B cell (primary cell): ENCODE measurements at regions not wholly inside any gene's neighbourhood (a gene's known extent, or its start where the extent isn't known, plus 50 kb on each side); places are given as distances from the start of the nearest gene placed in this dataset.

Source experiments
- ATAC-seq: fragments of 200-7000 bp; cut with Tn5 transposase; one replicate; pipeline ENCODE4 v1.10.0; 2021; ENCODE audit warnings: low read depth, mild to moderate bottlenecking, moderate number of reproducible peaks, moderate library complexity
- CTCF ChIA-PET: fragments of 350-600 bp; sonication (Branson Sonifier 250); formaldehyde crosslinking; loops from one replicate; lab custom pipeline; 2021; ENCODE audit warnings: antibody characterized with exemption, inconsistent platforms; lab: Charles Lee
- POLR2A ChIA-PET: fragments of 350-600 bp; sonication (Branson Sonifier 250); formaldehyde crosslinking; loops from one replicate; lab custom pipeline; 2021; ENCODE audit warnings: antibody characterized with exemption; lab: Charles Lee
- DNase-seq: peaks from one replicate; pipeline ENCODE4 v3.0.0; 2013
- H2AFZ ChIP-seq: 2 replicates; pipeline ENCODE4 v1.6.1; 2012; ENCODE audit warnings: mild to moderate bottlenecking, low read depth, low read length; ENCODE audit not compliant: insufficient read depth, poor library complexity, severe bottlenecking
- H3K27ac ChIP-seq, 2 donors: 1 replicate in 1 of 2; 2 replicates in 1 of 2; pipeline ENCODE4 v1.5.1; 2012 to 2013; ENCODE audit warnings: low read length in 2 of 2, mild to moderate bottlenecking in 2 of 2, moderate library complexity in 1 of 2
- H3K27me3 ChIP-seq, 4 experiments: fragments of 200-600 bp in 1 of 4; sonication (generic) in 1 of 4; replicated peaks in 1 of 4; 1 replicate in 2 of 4; 2 replicates in 2 of 4; pipeline versions ENCODE4 v1.6.1 to v1.7.0; 2013 to 2016; ENCODE audit warnings: low read length in 3 of 4, mild to moderate bottlenecking in 2 of 4, mixed read lengths in 1 of 4, moderate library complexity in 1 of 4; ENCODE audit not compliant: insufficient read depth in 4 of 4, control insufficient read depth in 3 of 4; ENCODE audit errors: control extremely low read depth in 1 of 4
- H3K36me3 ChIP-seq, 2 experiments: replicated peaks in 1 of 2; 1 replicate in 1 of 2; 2 replicates in 1 of 2; pipeline versions ENCODE4 v1.6.1 to v1.7.1; 2013; ENCODE audit warnings: low read length in 1 of 2; ENCODE audit not compliant: insufficient read depth in 2 of 2, control insufficient read depth in 1 of 2; ENCODE audit errors: control extremely low read depth in 1 of 2, extremely low read depth in 1 of 2
- H3K4me1 ChIP-seq, 2 donors: fragments of 200-600 bp in 1 of 2; sonication (generic) in 1 of 2; 1 replicate in 1 of 2; 2 replicates in 1 of 2; pipeline versions ENCODE4 v1.5.1 to v1.6.1; 2013 to 2017; ENCODE audit warnings: low read length in 2 of 2; ENCODE audit not compliant: control insufficient read depth in 2 of 2, insufficient read depth in 2 of 2
- H3K4me2 ChIP-seq: replicated peaks from 2 replicates; pipeline ENCODE3; 2012; ENCODE audit warnings: mild to moderate bottlenecking, low read depth, low read length; ENCODE audit not compliant: poor library complexity, severe bottlenecking
- H3K4me3 ChIP-seq, 5 experiments: fragments of 200-600 bp in 1 of 5; sonication (generic) in 1 of 5; 1 replicate in 3 of 5; 2 replicates in 2 of 5; pipeline versions ENCODE4 v1.5.1 to v1.7.0; 2011 to 2016; ENCODE audit warnings: low read length in 4 of 5, mild to moderate bottlenecking in 4 of 5, low read depth in 2 of 5, control low read depth in 1 of 5, moderate library complexity in 1 of 5; ENCODE audit not compliant: insufficient read depth in 1 of 5; ENCODE audit errors: control extremely low read depth in 1 of 5, extremely low read depth in 1 of 5
- H3K79me2 ChIP-seq: fragments of 200-600 bp; sonication (generic); one replicate; pipeline ENCODE4 v1.6.0; 2016; ENCODE audit warnings: low read length; ENCODE audit not compliant: control insufficient read depth, insufficient read depth
- H3K9ac ChIP-seq: fragments of 200-600 bp; sonication (generic); 2 replicates; pipeline ENCODE4 v1.6.1; 2017; ENCODE audit warnings: mild to moderate bottlenecking, low read length, moderate library complexity
- H3K9me3 ChIP-seq, 3 donors: one replicate each; pipeline versions ENCODE4 v1.6.1 to v1.7.1; 2013; ENCODE audit warnings: low read length in 2 of 3; ENCODE audit not compliant: control insufficient read depth in 2 of 3, insufficient read depth in 1 of 3; ENCODE audit errors: control extremely low read depth in 1 of 3
- H4K20me1 ChIP-seq: 2 replicates; pipeline ENCODE4 v1.6.0; 2012; ENCODE audit warnings: mild to moderate bottlenecking, low read length; ENCODE audit not compliant: insufficient read depth, control insufficient read depth, poor library complexity, severe bottlenecking
- H3K27ac Mint-ChIP-seq: one replicate; pipeline ENCODE4 v1.8.0; 2021; ENCODE audit warnings: mixed read lengths
- H3K27me3 Mint-ChIP-seq: one replicate; pipeline ENCODE4 v1.8.0; 2021; ENCODE audit warnings: mixed read lengths
- H3K4me1 Mint-ChIP-seq: one replicate; pipeline ENCODE4 v1.8.0; 2021; ENCODE audit warnings: mixed read lengths
- H3K4me3 Mint-ChIP-seq: one replicate; pipeline ENCODE4 v1.8.0; 2021; ENCODE audit warnings: mixed read lengths
- H3K9me3 Mint-ChIP-seq: one replicate; pipeline ENCODE4 v1.8.0; 2022; ENCODE audit warnings: mixed read lengths; ENCODE audit not compliant: insufficient read depth
- EZH2 ChIP-seq: IDR thresholded peaks from 2 replicates; pipeline ENCODE4 v1.6.1; 2012; ENCODE audit warnings: borderline replicate concordance, low read depth, mild to moderate bottlenecking, moderate library complexity, low read length; ENCODE audit not compliant: insufficient read depth, poor library complexity, severe bottlenecking
- WGBS: methylation state at CpG from one replicate; pipeline ENCODE4 v1.1.5; 2013; ENCODE audit warnings: missing lambda C conversion rate; ENCODE audit not compliant: insufficient coverage; 5-methylcytosine and 5-hydroxymethylcytosine counted together
- intact Hi-C: fragments of 100-400 bp; cut with micrococcal nuclease; formaldehyde crosslinking; loops from one replicate; pipeline ENCODE4 v1.10.0; 2022
- TF ChIP-seq, protein P1 (sequence below): fragments of 200-600 bp; IDR thresholded peaks from one replicate; pipeline ENCODE4 v1.8.0; 2022; ENCODE audit warnings: antibody characterized with exemption, mild to moderate bottlenecking

GRCh38 chr13:91146601-91147000, 200.9 kb upstream of the MIR17HG start:
- no peaks in the 10 kb centered on the region for H3K9me3 Mint-ChIP-seq
- no peaks in the 10 kb centered on the region for H3K36me3 ChIP-seq
- H3K9me3 ChIP-seq: no peaks in the 10 kb centered on the region
- H3K4me3 ChIP-seq: no peak overlapping the region
- H3K27me3 Mint-ChIP-seq: peaks cover 8% of the 10 kb centered on the region
- no peak overlapping the region for H3K9ac ChIP-seq
- ChIA-PET CTCF (interaction anchor here (0.7 to 2.1 kb wide), 2 partner anchors 9 to 153 kb away, joined by 4 to 6 read pairs; no protein-coding TSS in a partner anchor), POLR2A (no interaction called here)
- no CpG with 5 or more reads among the region's 2 CpGs for WGBS
- H3K4me3 Mint-ChIP-seq: no peak overlapping the region
- no peak overlapping the region for H3K27ac Mint-ChIP-seq
- no peaks in the 10 kb centered on the region for H3K4me1 ChIP-seq
- DNase-seq (no peak), ATAC-seq (no peak)
- no peak overlapping the region for H3K27ac ChIP-seq
- H3K4me1 Mint-ChIP-seq: no peaks in the 10 kb centered on the region
- H3K27me3 ChIP-seq: no peaks in the 10 kb centered on the region
- intact Hi-C loops: no loop called here
- H4K20me1 ChIP-seq: no peaks in the 10 kb centered on the region
- TF ChIP-seq, protein P1, sequence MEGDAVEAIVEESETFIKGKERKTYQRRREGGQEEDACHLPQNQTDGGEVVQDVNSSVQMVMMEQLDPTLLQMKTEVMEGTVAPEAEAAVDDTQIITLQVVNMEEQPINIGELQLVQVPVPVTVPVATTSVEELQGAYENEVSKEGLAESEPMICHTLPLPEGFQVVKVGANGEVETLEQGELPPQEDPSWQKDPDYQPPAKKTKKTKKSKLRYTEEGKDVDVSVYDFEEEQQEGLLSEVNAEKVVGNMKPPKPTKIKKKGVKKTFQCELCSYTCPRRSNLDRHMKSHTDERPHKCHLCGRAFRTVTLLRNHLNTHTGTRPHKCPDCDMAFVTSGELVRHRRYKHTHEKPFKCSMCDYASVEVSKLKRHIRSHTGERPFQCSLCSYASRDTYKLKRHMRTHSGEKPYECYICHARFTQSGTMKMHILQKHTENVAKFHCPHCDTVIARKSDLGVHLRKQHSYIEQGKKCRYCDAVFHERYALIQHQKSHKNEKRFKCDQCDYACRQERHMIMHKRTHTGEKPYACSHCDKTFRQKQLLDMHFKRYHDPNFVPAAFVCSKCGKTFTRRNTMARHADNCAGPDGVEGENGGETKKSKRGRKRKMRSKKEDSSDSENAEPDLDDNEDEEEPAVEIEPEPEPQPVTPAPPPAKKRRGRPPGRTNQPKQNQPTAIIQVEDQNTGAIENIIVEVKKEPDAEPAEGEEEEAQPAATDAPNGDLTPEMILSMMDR: no peak
- no peak for TF ChIP-seq EZH2
- no peaks in the 10 kb centered on the region for H3K79me2 ChIP-seq
- no peak overlapping the region for H3K4me2 ChIP-seq
- no peak overlapping the region for H2AFZ ChIP-seq

DNA sequence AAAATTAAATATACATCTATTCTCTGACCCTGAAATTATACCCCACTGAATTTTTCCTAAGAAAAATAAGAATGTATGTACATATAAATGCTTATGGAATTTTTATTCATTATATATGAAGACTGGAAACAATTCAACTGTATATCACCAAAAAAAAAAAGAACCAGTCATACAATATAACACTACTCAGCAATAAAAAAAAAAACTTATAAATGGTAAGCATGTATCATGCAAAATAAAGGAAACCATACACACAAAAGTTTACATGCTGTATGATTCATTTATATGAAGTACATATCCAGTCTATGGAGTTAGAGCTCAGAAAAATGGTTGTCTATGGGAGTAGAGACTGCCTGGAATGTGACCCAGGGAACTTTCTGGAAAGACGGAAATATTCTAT, 199.4 kb upstream of the MIR17HG start:
- Histone ChIP-seq H3K4me2 (no peak overlapping the region), H4K20me1 (no peaks in the 10 kb centered on the region), H3K9me3 (no peaks in the 10 kb centered on the region), H3K9ac (no peak overlapping the region), H3K27me3 (no peaks in the 10 kb centered on the region), H3K36me3 (no peaks in the 10 kb centered on the region), H2AFZ (no peak overlapping the region), H3K79me2 (no peaks in the 10 kb centered on the region), H3K27ac (no peak overlapping the region), H3K4me1 (no peaks in the 10 kb centered on the region), H3K4me3 (no peak overlapping the region)
- POLR2A ChIA-PET: no interaction called here
- no peak overlapping the region for H3K27ac Mint-ChIP-seq
- ATAC-seq (no peak), DNase-seq (no peak)
- CTCF ChIA-PET: no interaction called here
- H3K4me3 Mint-ChIP-seq: no peak overlapping the region
- peaks cover 7% of the 10 kb centered on the region for H3K27me3 Mint-ChIP-seq
- TF ChIP-seq, protein P1: no peak
- no peak for TF ChIP-seq EZH2
- intact Hi-C loops: no loop called here
- H3K9me3 Mint-ChIP-seq: no peaks in the 10 kb centered on the region
- no CpG with 5 or more reads among the region's 1 CpG for WGBS
- H3K4me1 Mint-ChIP-seq: no peaks in the 10 kb centered on the region
